ENCODE measurements at regions not wholly inside any gene's neighbourhood (a gene's known extent, or its start where the extent isn't known, plus 50 kb on each side); places are given as distances from the start of the nearest gene placed in this dataset.
"Not testable (repeated sequence)": the region's sequence is repeated elsewhere in the genome, so short reads cannot be mapped to it uniquely, and the experiment has no call there.

DNA sequence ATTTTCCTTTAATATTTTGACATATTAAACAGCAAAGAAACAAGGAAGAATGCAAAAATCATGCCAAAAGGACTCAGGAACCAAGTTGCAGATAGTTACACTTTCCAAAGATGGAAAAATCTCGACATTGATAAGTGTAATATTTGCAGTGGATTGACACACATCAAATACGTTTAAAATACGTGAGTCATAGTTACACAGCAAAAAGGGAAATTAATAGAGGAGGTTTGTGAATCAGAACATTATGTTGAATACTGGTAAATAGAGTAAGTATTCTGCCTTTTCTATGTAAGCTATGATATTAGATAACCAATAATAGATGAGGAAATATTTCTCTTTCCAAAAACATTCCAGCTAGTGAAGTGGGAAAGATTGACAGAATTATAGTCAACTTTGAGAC is 1761.3 kb upstream of the IGFBP7 start:
- no peak overlapping the region for H3K9ac ChIP-seq
- no peaks in the 10 kb centered on the region for H4K20me1 ChIP-seq
- no peak for TF ChIP-seq Cebpa-rat (IDR thresholded peaks at IDR 0.05)
- H3K27ac ChIP-seq, result no peak overlapping the region
- no peaks in the 10 kb centered on the region for H3K27me3 ChIP-seq
- H3K4me1 ChIP-seq, result no peaks in the 10 kb centered on the region
- no peaks in the 10 kb centered on the region for H3K36me3 ChIP-seq
- H3K4me3 ChIP-seq, result no peak overlapping the region
- no peaks in the 10 kb centered on the region for H3K9me3 ChIP-seq
- H3K4me2 ChIP-seq, result no peak overlapping the region

GRCh38 chr4:58849026-58849425 is 1738.8 kb upstream of the IGFBP7 start:
- no peaks in the 10 kb centered on the region for H3K4me1 ChIP-seq
- no peak for TF ChIP-seq Cebpa-rat (IDR thresholded peaks at IDR 0.05)
- no peak overlapping the region for H3K9ac ChIP-seq
- H4K20me1 ChIP-seq, result no peaks in the 10 kb centered on the region
- H3K9me3 ChIP-seq, result no peaks in the 10 kb centered on the region
- H3K27ac ChIP-seq, result no peak overlapping the region
- H3K27me3 ChIP-seq, result no peaks in the 10 kb centered on the region
- no peaks in the 10 kb centered on the region for H3K36me3 ChIP-seq
- no peak overlapping the region for H3K4me3 ChIP-seq
- no peak overlapping the region for H3K4me2 ChIP-seq

DNA sequence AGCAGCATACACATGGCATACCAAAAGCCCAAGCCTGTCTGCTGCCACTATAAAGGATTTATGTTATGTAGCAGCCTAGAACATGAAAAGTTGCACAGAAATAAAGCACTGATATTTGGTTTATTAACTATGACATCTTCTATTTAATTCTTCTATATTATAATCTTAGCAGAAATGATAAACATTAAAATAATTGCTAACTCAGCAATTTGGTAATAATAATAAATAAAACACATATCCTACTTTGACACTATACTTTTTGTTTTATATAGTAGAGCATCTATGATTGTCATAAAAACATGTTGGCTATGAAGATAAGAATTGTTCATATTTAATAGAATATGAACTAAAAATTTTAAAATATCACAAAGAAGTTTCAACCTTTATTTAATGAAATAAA is 1733.3 kb upstream of the IGFBP7 start:
- no peaks in the 10 kb centered on the region for H4K20me1 ChIP-seq
- no peaks in the 10 kb centered on the region for H3K4me1 ChIP-seq
- TF ChIP-seq Cebpa-rat (IDR thresholded peaks at IDR 0.05), result no peak
- H3K27ac ChIP-seq, result no peak overlapping the region
- H3K9ac ChIP-seq, result no peak overlapping the region
- H3K9me3 ChIP-seq, result no peaks in the 10 kb centered on the region
- H3K4me3 ChIP-seq, result no peak overlapping the region
- H3K4me2 ChIP-seq, result no peak overlapping the region
- no peaks in the 10 kb centered on the region for H3K36me3 ChIP-seq
- H3K27me3 ChIP-seq, result no peaks in the 10 kb centered on the region

GRCh38 chr4:58833126-58833525 is 1722.9 kb upstream of the IGFBP7 start:
- no peaks in the 10 kb centered on the region for H3K36me3 ChIP-seq
- H3K27me3 ChIP-seq, result no peaks in the 10 kb centered on the region
- H3K4me2 ChIP-seq, result no peak overlapping the region
- H3K9ac ChIP-seq, result no peak overlapping the region
- H4K20me1 ChIP-seq, result no peaks in the 10 kb centered on the region
- H3K4me1 ChIP-seq, result no peaks in the 10 kb centered on the region
- no peak for TF ChIP-seq Cebpa-rat (IDR thresholded peaks at IDR 0.05)
- H3K27ac ChIP-seq, result no peak overlapping the region
- no peaks in the 10 kb centered on the region for H3K9me3 ChIP-seq
- no peak overlapping the region for H3K4me3 ChIP-seq

GRCh38 chr4:58825278-58825677 is 1715.1 kb upstream of the IGFBP7 start:
- Histone ChIP-seq H4K20me1 (no peaks in the 10 kb centered on the region), H3K4me3 (no peak overlapping the region), H3K4me2 (no peak overlapping the region), H3K27ac (no peak overlapping the region), H3K9ac (no peak overlapping the region), H3K36me3 (no peaks in the 10 kb centered on the region), H3K4me1 (no peaks in the 10 kb centered on the region), H3K9me3 (no peaks in the 10 kb centered on the region), H3K27me3 (no peaks in the 10 kb centered on the region)
- no peak for TF ChIP-seq Cebpa-rat (IDR thresholded peaks at IDR 0.05)

DNA sequence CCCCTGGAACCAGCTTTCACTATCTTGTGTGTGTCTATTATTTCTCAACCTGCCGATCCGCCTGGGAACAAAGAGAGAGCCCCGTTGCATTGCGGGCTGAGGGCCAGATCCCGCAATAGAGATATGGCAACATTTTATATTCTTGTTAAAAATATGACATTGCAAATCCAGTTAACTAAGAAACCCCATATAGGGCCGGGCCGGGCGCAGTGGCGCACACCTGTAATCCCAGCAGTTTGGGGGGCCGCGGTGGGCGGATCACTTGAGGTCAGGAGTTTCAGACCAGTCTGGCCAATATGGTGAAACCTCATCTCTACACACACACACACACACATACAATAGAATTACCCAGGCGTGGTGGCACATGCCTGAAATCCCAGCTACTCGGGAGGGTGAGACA is 1708.4 kb upstream of the IGFBP7 start:
- H3K27me3 ChIP-seq, H3K4me3 ChIP-seq, H3K27ac ChIP-seq, H4K20me1 ChIP-seq, H3K9me3 ChIP-seq, H3K4me1 ChIP-seq, H3K9ac ChIP-seq, H3K4me2 ChIP-seq, H3K36me3 ChIP-seq: not testable (repeated sequence)

DNA sequence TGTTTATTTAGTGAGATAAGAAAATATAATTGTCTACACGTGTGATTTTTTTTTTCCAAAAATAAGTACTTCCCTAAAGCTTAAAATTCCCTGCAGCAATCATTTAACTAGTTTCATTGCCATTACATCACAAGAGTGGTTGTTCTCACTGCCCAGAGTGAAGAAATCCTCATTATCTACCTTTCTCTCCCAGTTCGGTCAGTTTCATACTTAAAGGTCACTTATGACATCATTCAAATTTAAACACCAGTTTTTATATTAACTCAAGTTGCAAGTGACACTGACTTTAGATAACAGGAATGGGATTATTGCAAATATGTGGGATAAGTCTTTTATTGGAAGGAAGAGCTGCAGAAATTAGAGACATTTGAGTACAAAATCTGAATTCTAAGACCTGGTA is 1699.8 kb upstream of the IGFBP7 start:
- Histone ChIP-seq H3K4me1 (no peaks in the 10 kb centered on the region), H3K27me3 (no peaks in the 10 kb centered on the region), H3K27ac (no peak overlapping the region), H4K20me1 (no peaks in the 10 kb centered on the region), H3K4me3 (no peak overlapping the region), H3K9ac (no peak overlapping the region), H3K4me2 (no peak overlapping the region), H3K36me3 (no peaks in the 10 kb centered on the region), H3K9me3 (no peaks in the 10 kb centered on the region)
- no peak for TF ChIP-seq Cebpa-rat (IDR thresholded peaks at IDR 0.05)

- Histone ChIP-seq H3K36me3 (no peaks in the 10 kb centered on the region), H3K4me1 (no peaks in the 10 kb centered on the region), H3K4me3 (no peak overlapping the region), H3K9ac (no peak overlapping the region), H3K9me3 (no peaks in the 10 kb centered on the region), H3K27ac (no peak overlapping the region), H3K27me3 (no peaks in the 10 kb centered on the region), H4K20me1 (no peaks in the 10 kb centered on the region), H3K4me2 (no peak overlapping the region)
- no peak for TF ChIP-seq Cebpa-rat (IDR thresholded peaks at IDR 0.05)
These were observed 1699.2 kb upstream of the IGFBP7 start for GRCh38 chr4:58809366-58809765.

DNA sequence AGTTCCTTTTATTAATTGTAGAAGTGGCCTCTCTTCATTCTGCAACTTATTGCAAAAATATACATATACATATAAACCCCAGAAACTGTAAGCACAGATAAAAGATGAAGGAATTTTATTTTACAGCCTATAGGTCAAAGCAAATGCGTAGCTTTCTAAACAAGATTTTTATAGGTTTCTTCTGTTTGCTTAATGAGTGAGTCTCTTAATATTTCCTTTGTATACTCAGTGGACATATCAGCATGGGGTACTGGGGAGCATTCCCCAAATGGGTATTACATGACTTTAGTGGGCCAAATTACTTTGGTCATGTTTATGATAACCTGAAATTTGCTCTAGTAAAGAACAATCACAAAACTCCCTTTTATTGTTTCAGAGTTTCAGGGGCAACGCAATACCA is 1698.6 kb upstream of the IGFBP7 start:
- Histone ChIP-seq H3K27ac (no peak overlapping the region), H3K4me1 (no peaks in the 10 kb centered on the region), H3K4me2 (no peak overlapping the region), H3K36me3 (no peaks in the 10 kb centered on the region), H3K27me3 (no peaks in the 10 kb centered on the region), H3K9ac (no peak overlapping the region), H3K4me3 (no peak overlapping the region), H3K9me3 (no peaks in the 10 kb centered on the region), H4K20me1 (no peaks in the 10 kb centered on the region)
- TF ChIP-seq Cebpa-rat (IDR thresholded peaks at IDR 0.05), result no peak

DNA sequence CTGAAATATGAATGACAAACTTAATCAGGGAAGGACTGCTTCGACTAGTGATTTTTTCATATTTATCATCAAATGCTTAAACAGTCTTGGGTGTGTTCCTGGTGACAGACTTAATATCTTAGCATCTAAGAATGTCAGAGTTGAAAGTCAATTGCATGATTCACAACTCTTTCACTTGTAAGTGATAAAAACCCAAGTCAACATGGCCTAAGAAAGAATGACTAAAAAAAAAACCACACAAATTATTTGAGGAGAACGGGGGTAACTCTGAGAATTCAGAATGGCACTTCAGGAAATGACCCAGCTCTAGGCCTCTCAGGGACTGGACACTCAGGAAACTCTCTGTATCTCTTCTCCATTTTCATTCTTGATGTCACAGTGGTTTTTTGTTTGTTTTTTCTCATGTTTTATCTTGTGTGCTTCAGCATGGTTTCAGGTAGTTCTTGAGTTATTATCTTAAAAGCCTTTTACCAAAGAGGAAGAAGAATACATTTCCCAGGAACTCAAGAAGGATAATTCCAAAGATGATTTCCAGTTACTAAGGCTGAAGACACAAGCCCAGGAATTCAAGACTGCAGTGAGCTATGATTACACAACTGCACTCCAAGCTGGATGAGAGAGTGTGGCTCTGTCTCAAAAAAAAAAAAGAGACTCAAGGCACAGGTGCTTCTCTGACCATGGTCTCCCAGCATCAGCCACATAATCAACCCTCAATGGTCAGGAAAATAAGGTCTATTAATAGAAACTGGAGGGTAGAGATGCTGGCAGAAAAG is 1697.8 kb upstream of the IGFBP7 start:
- no peak overlapping the region for H3K4me3 ChIP-seq
- no peaks in the 10 kb centered on the region for H3K4me1 ChIP-seq
- no peaks in the 10 kb centered on the region for H4K20me1 ChIP-seq
- no peak overlapping the region for H3K27ac ChIP-seq
- no peaks in the 10 kb centered on the region for H3K36me3 ChIP-seq
- no peak for TF ChIP-seq Cebpa-rat (IDR thresholded peaks at IDR 0.05)
- no peak overlapping the region for H3K4me2 ChIP-seq
- H3K9me3 ChIP-seq, result no peaks in the 10 kb centered on the region
- H3K27me3 ChIP-seq, result no peaks in the 10 kb centered on the region
- H3K9ac ChIP-seq, result no peak overlapping the region

DNA sequence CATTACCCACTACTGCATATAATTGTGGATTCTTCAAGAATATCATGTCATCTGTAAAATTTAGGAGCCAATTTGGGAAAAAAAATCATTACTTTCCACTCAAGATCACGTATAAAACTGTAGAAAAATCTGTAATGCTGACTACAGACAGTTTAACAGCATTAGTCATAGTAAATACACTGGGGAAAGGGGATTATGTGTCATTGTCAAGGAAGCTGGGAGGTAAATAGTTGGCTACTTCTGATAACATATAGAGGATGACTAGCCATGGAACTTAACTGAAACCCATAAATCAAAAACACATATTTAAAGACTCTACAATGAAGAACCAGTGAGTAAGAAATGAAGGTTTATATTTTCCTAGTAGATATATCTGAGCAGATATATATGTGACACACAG is 1666.4 kb upstream of the IGFBP7 start:
- no peak overlapping the region for H3K27ac ChIP-seq
- H3K4me2 ChIP-seq, result no peak overlapping the region
- no peaks in the 10 kb centered on the region for H4K20me1 ChIP-seq
- no peak overlapping the region for H3K9ac ChIP-seq
- no peak overlapping the region for H3K4me3 ChIP-seq
- no peaks in the 10 kb centered on the region for H3K27me3 ChIP-seq
- no peak for TF ChIP-seq Cebpa-rat (IDR thresholded peaks at IDR 0.05)
- no peaks in the 10 kb centered on the region for H3K4me1 ChIP-seq
- no peaks in the 10 kb centered on the region for H3K9me3 ChIP-seq
- no peaks in the 10 kb centered on the region for H3K36me3 ChIP-seq

Data from BLaER1 (cell line).